Activated B cell treated with CpG ODN at 0.5 μM for 24 hours (primary cell): ENCODE measurements at regions not wholly inside any gene's neighbourhood (a gene's known extent, or its start where the extent isn't known, plus 50 kb on each side); places are given as distances from the start of the nearest gene placed in this dataset.
"Not testable (repeated sequence)": the region's sequence is repeated elsewhere in the genome, so short reads cannot be mapped to it uniquely, and the experiment has no call there.

Experiments
- ATAC-seq: fragments of 200-7000 bp; cut with Tn5 transposase; one replicate; pipeline ENCODE4 v1.10.0; 2021; ENCODE audit warnings: low read depth, mild to moderate bottlenecking, moderate library complexity
- CTCF ChIA-PET: fragments of 350-600 bp; sonication (Branson Sonifier 250); formaldehyde crosslinking; loops from one replicate; lab custom pipeline; 2021; ENCODE audit warnings: antibody characterized with exemption; lab: Charles Lee
- POLR2A ChIA-PET: fragments of 350-600 bp; sonication (Branson Sonifier 250); formaldehyde crosslinking; loops from one replicate; lab custom pipeline; 2021; ENCODE audit warnings: antibody characterized with exemption; lab: Charles Lee
- DNase-seq: peaks from one replicate; pipeline ENCODE4 v3.0.0; 2022
- H3K27ac Mint-ChIP-seq: one replicate; pipeline ENCODE4 v1.8.0; 2020; ENCODE audit warnings: mixed read lengths
- H3K27me3 Mint-ChIP-seq: one replicate; pipeline ENCODE4 v1.8.0; 2021; ENCODE audit warnings: mixed read lengths
- H3K36me3 Mint-ChIP-seq: one replicate; pipeline ENCODE4 v1.8.0; 2021; ENCODE audit warnings: low read depth, mixed read lengths
- H3K4me1 Mint-ChIP-seq: one replicate; pipeline ENCODE4 v1.8.0; 2021; ENCODE audit warnings: mixed read lengths
- H3K4me3 Mint-ChIP-seq: one replicate; pipeline ENCODE4 v1.8.0; 2020; ENCODE audit warnings: mild to moderate bottlenecking, mixed read lengths
- H3K9me3 Mint-ChIP-seq: one replicate; pipeline ENCODE4 v1.8.0; 2020; ENCODE audit warnings: mixed read lengths
- CTCF ChIP-seq: fragments of 200-600 bp; IDR thresholded peaks from one replicate; pipeline ENCODE4 v1.8.0; 2022; ENCODE audit warnings: antibody characterized with exemption, mild to moderate bottlenecking
- intact Hi-C: fragments of 100-400 bp; cut with micrococcal nuclease; formaldehyde crosslinking; loops from one replicate; pipeline ENCODE4 v1.15.1; 2024

GRCh38 chr11:16512198-16512898 is 156.0 kb upstream of the SOX6 start:
- ChIA-PET POLR2A (no interaction called here), CTCF (no interaction called here)
- Mint-ChIP-seq H3K9me3 (peaks cover 6% of the 10 kb centered on the region), H3K27ac (no peak overlapping the region), H3K27me3 (no peaks in the 10 kb centered on the region), H3K4me1 (no peaks in the 10 kb centered on the region), H3K36me3 (no peaks in the 10 kb centered on the region), H3K4me3 (no peak overlapping the region)
- DNase-seq = no peak
- TF ChIP-seq CTCF = no peak
- no peak for ATAC-seq
- intact Hi-C loops = no loop called here

- CTCF ChIA-PET = no interaction called here
- H3K4me3 Mint-ChIP-seq = no peak overlapping the region
- no peak for ATAC-seq
- H3K4me1 Mint-ChIP-seq = no peaks in the 10 kb centered on the region
- intact Hi-C loops = no loop called here
- H3K27me3 Mint-ChIP-seq = no peaks in the 10 kb centered on the region
- peaks cover 9% of the 10 kb centered on the region for H3K9me3 Mint-ChIP-seq
- H3K27ac Mint-ChIP-seq = no peak overlapping the region
- DNase-seq = no peak
- no peak for TF ChIP-seq CTCF
- POLR2A ChIA-PET = no interaction called here
- no peaks in the 10 kb centered on the region for H3K36me3 Mint-ChIP-seq
Observed at GRCh38 chr11:16511116-16512114, 155.1 kb upstream of the SOX6 start.

GRCh38 chr11:16505481-16505880 is 149.1 kb upstream of the SOX6 start:
- ChIA-PET POLR2A (no interaction called here), CTCF (no interaction called here)
- H3K4me3 Mint-ChIP-seq = no peak overlapping the region
- intact Hi-C loops = no loop called here
- DNase-seq = no peak
- no peaks in the 10 kb centered on the region for H3K4me1 Mint-ChIP-seq
- TF ChIP-seq CTCF = no peak
- no peak overlapping the region for H3K27ac Mint-ChIP-seq
- ATAC-seq = no peak
- no peaks in the 10 kb centered on the region for H3K27me3 Mint-ChIP-seq
- H3K9me3 Mint-ChIP-seq = peaks cover 15% of the 10 kb centered on the region
- H3K36me3 Mint-ChIP-seq = no peaks in the 10 kb centered on the region

GRCh38 chr11:16503891-16504290 is 147.5 kb upstream of the SOX6 start:
- H3K4me1 Mint-ChIP-seq, CTCF ChIA-PET, H3K4me3 Mint-ChIP-seq, POLR2A ChIA-PET, H3K36me3 Mint-ChIP-seq, ATAC-seq, H3K27ac Mint-ChIP-seq, intact Hi-C loops, H3K27me3 Mint-ChIP-seq, DNase-seq: not testable (repeated sequence)
- peaks cover 15% of the 10 kb centered on the region for H3K9me3 Mint-ChIP-seq

- POLR2A ChIA-PET = no interaction called here
- Mint-ChIP-seq H3K36me3 (no peaks in the 10 kb centered on the region), H3K27me3 (no peaks in the 10 kb centered on the region), H3K9me3 (peaks cover 4% of the 10 kb centered on the region), H3K27ac (no peak overlapping the region), H3K4me1 (no peaks in the 10 kb centered on the region), H3K4me3 (no peak overlapping the region)
- DNase-seq (no peak), ATAC-seq (no peak)
- CTCF ChIA-PET = no interaction called here
- no peak for TF ChIP-seq CTCF
- intact Hi-C loops = no loop called here
Observed at GRCh38 chr11:16494918-16495691, 138.8 kb upstream of the SOX6 start.
